Renal cortex interstitium (tissue), 11 donors: ENCODE measurements at regions not wholly inside any gene's neighbourhood (a gene's known extent, or its start where the extent isn't known, plus 50 kb on each side); places are given as distances from the start of the nearest gene placed in this dataset.
"Not testable (repeated sequence)": the region's sequence is repeated elsewhere in the genome, so short reads cannot be mapped to it uniquely, and the experiment has no call there.

Source experiments
- DNase-seq, 11 donors: peaks; one replicate each; pipeline ENCODE4 v3.0.0-alpha.2; 2013; ENCODE audit warnings: low read depth in 9 of 11, low spot score in 4 of 11; ENCODE audit errors: extremely low read depth in 1 of 11

- no peak for DNase-seq
These were observed 140.6 kb upstream of the JCAD start for GRCh38 chr10:30200017-30200415.

DNA sequence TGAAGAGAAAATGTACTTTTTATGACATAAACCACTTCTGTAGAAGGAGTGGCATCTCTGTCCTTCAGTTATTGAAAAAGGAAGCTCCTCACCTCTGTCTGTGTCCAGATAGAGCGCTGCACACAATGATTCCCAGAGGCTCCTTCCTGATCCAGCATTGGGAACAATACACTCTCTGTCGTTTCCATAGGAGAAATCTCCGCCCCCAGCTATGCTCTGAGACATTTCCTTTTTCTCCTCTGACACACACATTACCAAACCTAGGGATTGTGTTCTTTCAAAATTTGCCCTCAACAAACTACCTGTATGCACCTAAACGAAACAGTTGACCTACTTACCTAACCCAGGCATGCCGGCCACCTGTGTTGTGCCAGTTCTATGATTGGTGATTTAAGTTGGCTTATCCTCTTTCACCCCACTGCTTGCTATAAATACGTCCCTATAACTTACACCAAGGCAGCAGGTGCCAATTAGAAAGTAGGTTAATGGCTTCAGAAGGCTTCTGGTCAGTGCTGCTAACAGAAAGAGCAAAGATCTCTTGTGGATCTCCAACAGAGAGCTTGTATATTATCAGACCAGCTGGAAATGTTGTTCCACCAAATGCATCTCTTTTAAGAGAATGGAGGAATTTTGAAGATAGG lies 140.1 kb upstream of the JCAD start:
- no peak for DNase-seq

GRCh38 chr10:30197186-30197585 lies 137.8 kb upstream of the JCAD start:
- DNase-seq, result no peak

GRCh38 chr10:30196559-30196958 lies 137.2 kb upstream of the JCAD start:
- not testable (repeated sequence) for DNase-seq

GRCh38 chr10:30192846-30193608 lies 133.6 kb upstream of the JCAD start:
- no peak for DNase-seq

- no peak for DNase-seq
These were observed 131.5 kb upstream of the JCAD start for GRCh38 chr10:30190577-30191552.

- DNase-seq, result no peak
These were observed 129.8 kb upstream of the JCAD start for GRCh38 chr10:30189238-30189580.

GRCh38 chr10:30188556-30189237 lies 129.3 kb upstream of the JCAD start:
- no peak for DNase-seq

- no peak for DNase-seq
These were observed 128.7 kb upstream of the JCAD start for GRCh38 chr10:30188101-30188500.

DNA sequence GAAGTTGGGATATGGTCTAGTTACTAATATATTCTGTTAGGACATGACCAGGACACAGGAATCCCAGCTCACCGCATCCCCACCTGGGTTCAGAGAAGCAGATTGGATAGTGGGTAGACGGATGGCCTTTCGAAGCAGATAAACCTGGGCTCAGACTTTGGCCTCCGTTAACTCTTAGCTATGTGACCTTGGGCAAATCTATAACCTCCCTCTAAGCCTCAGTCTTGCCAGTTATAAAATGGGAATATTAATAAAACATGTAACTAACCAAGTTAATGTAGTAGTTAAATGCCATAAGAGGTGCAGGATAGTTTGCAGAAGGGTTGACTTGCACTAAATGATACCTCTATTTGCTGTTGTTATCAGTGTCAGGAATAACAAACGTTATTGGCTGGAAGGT lies 127.6 kb upstream of the JCAD start:
- no peak for DNase-seq

GRCh38 chr10:30186371-30186875 lies 127.0 kb upstream of the JCAD start:
- no peak for DNase-seq

- no peak for DNase-seq
These were observed 126.5 kb upstream of the JCAD start for GRCh38 chr10:30185916-30186315.

DNA sequence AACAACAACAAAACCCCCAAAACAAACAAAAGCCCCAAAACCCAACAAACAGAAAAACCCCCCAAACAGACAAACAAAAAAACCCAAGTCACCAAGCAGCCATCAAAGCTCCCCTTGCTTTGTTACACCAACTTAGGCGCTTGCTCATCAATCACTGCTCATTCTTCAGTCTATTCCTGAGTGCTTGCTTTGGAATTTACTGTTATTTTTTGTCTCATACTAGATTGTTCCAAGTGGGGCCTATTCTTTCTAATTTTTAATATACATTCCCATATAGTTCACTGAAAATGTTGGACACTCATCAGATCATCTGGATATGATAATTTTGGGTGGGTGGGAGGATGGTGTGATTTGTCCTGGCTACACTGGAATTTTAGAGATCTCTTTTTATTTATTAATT lies 126.0 kb upstream of the JCAD start:
- DNase-seq, result no peak

GRCh38 chr10:30184397-30185033 lies 125.1 kb upstream of the JCAD start:
- DNase-seq, result no peak

- DNase-seq, result no peak
These were observed 123.6 kb upstream of the JCAD start for GRCh38 chr10:30183055-30183402.

GRCh38 chr10:30182191-30183054 lies 123.0 kb upstream of the JCAD start:
- no peak for DNase-seq

- no peak for DNase-seq
These were observed 119.1 kb upstream of the JCAD start for GRCh38 chr10:30178356-30178964.
